ENCODE measurements at regions not wholly inside any gene's neighbourhood (a gene's known extent, or its start where the extent isn't known, plus 50 kb on each side); places are given as distances from the start of the nearest gene placed in this dataset.

DNA sequence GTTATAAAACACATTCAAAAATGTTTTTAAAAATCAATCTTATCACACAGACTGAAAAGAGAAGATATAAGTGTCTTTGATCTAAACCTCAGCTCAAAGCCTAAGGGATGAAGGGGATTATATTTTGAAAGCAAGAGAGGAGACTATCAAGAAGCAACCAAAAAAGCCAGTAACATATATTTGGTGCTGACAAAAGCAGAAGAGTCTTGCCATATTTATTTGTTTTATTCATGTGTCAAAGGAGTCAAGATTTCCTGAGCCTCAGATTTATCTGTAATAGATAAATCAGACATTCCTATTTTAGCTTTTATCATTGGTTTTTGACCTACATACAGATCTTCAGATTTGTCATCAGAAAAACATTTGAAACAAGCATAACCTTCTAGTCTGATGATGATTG lies 798.6 kb upstream of the PCDH9 start:
- TF ChIP-seq EP300 (IDR thresholded peaks at IDR 0.05) (no peak), RFX5 (IDR thresholded peaks at IDR 0.05) (no peak), RNF2 (IDR thresholded peaks at IDR 0.05; ENCODE audit: borderline replicate concordance, low read depth) (no peak)
- TF ChIP-seq, protein P1, sequence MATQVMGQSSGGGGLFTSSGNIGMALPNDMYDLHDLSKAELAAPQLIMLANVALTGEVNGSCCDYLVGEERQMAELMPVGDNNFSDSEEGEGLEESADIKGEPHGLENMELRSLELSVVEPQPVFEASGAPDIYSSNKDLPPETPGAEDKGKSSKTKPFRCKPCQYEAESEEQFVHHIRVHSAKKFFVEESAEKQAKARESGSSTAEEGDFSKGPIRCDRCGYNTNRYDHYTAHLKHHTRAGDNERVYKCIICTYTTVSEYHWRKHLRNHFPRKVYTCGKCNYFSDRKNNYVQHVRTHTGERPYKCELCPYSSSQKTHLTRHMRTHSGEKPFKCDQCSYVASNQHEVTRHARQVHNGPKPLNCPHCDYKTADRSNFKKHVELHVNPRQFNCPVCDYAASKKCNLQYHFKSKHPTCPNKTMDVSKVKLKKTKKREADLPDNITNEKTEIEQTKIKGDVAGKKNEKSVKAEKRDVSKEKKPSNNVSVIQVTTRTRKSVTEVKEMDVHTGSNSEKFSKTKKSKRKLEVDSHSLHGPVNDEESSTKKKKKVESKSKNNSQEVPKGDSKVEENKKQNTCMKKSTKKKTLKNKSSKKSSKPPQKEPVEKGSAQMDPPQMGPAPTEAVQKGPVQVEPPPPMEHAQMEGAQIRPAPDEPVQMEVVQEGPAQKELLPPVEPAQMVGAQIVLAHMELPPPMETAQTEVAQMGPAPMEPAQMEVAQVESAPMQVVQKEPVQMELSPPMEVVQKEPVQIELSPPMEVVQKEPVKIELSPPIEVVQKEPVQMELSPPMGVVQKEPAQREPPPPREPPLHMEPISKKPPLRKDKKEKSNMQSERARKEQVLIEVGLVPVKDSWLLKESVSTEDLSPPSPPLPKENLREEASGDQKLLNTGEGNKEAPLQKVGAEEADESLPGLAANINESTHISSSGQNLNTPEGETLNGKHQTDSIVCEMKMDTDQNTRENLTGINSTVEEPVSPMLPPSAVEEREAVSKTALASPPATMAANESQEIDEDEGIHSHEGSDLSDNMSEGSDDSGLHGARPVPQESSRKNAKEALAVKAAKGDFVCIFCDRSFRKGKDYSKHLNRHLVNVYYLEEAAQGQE (IDR thresholded peaks at IDR 0.05), result no peak
- TF ChIP-seq, protein P2, sequence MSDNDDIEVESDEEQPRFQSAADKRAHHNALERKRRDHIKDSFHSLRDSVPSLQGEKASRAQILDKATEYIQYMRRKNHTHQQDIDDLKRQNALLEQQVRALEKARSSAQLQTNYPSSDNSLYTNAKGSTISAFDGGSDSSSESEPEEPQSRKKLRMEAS (IDR thresholded peaks at IDR 0.05), result no peak
